ENCODE measurements at regions not wholly inside any gene's neighbourhood (a gene's known extent, or its start where the extent isn't known, plus 50 kb on each side); places are given as distances from the start of the nearest gene placed in this dataset.
A peak's percentile ranks its signal among the peaks of the same experiment; 100 is the strongest.
"Not testable (repeated sequence)": the region's sequence is repeated elsewhere in the genome, so short reads cannot be mapped to it uniquely, and the experiment has no call there.

DNA sequence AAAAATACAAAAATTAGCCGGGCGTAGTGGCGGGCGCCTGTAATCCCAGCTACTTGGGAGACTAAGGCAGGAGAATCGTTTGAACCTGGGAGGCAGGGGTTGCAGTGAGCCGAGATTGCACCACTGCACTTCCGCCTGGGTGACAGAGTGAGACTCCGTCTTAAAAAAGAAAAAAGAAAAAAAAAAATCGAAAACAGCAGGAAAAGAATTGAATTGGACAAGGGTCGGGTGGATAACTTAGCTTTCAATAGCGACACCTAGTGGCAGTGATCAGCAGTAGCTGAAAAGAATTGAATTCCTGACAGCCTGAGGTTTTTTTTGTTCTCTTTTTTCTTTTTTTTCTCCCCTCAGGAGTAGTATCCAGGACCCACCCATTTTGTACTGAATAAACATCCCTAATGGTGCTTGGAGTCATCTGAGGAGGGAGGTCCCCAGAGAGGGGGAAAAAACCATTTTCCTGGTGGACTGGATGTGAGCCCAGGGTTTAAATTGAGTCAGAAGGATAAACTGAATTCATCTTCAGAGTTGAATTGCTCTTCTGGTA lies 55.1 kb downstream of the CYCS start:
- DNase-seq = peak; percentile 73

DNA sequence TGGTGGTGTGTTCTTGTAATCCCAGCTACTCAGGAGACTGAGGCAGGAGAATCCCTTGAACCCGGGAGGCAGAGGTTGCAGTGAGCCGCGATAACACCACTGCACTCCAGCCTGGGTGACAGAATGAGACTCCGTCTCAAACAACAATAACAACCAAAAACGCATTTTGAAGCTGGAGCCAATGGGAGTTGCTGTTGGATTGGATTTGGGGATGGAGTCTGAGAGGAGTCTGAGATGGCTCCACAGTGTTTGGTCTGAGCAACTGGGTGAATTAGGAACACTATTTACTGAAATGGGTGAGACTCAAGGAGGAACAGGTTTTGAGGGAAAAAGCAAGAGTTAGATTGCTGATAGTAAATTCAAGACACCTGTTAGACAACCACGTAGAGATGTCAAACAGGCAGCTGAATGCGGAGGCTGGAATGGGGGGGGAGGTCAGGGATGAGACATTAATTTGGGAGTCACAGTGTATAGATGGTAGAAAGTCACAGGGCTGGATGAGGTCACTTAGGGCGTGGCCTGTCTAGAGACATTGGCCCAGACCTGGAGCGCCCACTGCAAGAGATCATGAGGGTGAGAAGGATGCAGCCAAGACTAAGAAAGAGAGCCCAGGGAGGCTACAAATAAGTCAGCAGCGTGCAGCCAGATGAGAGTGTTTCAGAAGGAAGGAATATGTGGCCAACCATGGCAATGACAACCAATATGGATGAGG lies 56.4 kb downstream of the CYCS start:
- no peak for DNase-seq

DNA sequence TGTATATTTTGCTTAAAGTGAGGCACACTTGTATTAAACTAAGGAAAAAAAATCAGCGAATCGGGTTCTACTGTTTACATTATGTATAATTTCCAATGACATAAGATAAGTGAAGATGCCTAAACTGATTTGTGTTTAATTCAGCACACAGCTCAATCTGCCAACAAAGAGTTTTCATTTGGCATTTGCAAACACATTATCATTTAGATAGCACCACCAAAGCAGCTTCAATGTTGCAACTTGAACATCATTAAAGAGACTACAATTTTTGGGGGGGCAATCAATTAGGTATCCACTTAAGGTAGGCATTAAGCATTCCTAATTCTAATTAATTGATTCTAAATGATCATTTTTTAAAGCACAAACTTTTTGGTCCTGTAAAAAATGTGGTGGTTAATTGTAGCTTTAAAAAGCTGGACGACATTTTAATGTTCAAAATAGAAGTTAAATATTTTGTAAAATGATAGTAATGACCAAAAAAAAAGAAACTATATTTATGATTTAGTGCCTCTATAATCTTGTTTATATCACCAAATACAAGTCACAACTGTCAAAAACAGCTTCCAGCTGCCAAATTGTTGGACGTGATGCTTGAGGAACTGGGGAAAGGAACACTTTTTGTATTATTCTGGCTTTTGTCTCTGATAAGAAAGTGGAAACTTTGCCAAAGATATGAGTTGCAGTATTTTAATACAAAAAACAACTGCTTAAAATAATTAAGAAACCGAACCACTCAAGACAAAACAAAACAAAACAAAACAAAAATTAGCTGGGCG lies 57.1 kb downstream of the CYCS start:
- no peak for DNase-seq

DNA sequence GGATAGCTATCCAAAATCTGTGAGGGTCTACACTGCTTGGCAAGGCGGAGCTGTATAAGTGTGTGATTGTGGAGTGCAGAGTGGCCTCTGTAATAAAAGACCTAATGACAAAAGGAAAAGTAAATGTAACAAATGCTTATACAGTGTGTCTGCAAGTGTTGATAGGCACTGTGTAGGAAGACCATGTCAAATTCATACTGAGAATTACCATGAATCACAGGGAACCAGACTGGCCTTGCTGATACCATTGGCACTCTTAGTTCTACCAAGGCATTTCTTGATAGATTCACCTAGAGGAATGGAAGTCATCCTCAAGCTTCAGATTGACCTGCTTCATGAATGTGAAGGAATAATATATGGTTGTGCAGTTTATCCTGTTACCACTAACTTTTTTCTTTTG lies 58.8 kb downstream of the CYCS start:
- DNase-seq = no peak

DNA sequence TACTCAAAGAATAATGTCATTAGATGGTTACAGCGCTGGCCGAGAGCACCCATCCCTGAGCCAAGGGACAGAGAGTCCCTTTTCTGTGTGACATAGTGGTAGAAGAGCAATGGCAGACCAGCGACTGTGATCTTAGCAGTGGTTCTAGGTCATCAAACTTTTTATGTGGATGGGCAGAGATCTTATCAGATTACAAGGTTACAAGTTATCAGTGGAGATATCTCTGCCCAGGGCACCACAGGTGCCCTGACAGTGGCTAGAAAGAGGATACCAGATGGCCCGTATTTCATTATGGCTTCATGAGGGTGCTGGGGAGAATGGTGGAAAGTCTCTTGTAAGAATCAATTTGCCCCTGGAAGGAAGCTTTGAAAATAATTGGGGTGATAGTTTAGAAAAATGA lies 62.7 kb downstream of the CYCS start:
- no peak for DNase-seq

DNA sequence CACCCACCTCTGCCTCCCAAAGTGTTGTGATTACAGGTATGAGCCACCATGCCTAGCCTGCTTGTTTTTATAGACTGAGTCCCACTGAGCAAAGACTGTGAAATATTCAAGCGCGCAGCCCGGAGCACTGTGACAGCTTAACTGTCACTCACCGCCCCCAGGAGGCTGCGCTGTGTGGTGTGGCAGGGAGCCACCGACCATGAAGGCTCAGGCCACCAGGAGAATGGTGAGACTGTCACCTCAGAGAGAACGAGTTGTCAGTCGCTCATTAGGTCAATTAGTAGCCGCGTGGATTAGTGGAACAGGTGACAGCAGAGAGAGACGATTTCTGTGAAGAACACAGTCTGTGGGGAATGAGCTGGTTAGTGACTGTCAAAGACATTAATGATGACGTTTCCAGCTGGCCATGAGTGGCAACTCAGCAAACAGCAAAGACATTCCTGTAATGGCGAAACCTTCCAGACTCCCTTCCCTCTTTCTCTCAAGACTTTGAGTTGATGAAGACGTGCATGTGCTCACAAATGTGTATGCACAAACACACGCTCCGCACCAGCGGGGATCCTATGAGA lies 64.5 kb downstream of the CYCS start:
- DNase-seq = no peak

DNA sequence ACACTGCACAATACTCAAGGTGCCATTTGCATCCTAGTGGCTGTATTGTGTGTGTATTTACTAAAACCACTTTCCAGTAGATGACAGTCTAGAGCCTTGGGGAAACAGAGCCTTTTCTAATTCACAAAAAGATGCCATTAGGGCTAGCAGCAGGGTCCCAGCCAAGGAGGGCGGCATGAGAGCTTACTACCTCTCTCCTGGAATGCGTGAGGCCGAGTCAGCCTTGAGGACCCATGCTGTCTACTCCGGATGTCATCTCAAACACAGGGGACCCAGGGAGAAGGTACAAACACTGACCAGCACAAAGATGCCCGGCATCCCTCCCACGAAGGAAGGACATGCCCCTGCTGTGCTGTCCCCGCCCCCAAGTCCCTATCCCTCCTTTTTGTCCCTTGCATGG lies 65.5 kb downstream of the CYCS start:
- no peak for DNase-seq

DNA sequence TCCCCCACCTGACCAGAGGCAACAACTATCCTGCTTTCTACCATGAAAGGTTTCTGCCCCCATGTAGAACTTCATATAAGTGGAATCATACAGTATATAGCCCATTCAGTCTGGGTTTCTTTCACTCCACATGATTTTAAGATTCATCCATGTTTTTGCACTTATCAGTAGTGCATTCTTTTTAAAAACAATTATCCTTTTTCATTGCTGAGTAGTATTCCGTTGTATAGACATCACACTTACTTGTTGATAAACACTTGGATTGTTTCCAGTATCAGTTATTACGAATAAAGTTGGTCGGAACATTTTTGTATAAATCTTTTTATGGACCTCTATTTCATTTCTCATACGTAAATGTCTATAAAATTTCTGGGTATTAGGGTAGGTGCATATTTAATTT lies 68.7 kb downstream of the CYCS start:
- no peak for DNase-seq

DNA sequence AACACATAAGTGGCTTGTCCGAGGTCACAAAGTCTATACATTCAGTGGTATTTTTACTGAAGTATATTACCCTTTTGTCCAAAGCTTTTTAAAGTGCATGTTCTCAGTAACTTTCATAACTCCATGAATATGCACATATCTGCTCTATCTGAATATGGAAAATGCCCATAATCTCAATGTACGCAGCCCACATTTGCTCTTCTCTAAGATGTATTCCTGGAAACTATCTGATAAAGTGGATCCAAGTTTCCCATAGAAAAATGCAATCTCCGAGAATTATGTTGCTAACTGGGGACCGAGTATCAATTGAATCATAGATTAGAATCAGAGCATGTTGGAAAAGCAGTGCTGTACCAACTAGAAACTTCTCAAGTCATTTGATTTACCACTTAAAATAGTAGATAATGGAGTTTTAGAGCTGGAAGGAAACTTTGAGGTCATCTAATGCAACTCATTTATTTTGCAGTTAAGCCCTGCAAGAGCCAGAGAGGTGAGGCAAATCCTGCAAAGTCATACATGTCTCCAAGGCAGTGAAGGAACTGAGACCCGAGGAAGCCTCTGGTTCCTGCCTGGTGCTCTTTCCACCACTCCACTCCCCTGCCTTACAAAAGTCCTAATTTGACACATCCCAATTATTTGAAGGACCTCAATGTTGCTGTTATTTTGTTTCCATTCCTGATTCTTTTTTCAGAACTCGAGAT lies 69.4 kb downstream of the CYCS start:
- DNase-seq = no peak

DNA sequence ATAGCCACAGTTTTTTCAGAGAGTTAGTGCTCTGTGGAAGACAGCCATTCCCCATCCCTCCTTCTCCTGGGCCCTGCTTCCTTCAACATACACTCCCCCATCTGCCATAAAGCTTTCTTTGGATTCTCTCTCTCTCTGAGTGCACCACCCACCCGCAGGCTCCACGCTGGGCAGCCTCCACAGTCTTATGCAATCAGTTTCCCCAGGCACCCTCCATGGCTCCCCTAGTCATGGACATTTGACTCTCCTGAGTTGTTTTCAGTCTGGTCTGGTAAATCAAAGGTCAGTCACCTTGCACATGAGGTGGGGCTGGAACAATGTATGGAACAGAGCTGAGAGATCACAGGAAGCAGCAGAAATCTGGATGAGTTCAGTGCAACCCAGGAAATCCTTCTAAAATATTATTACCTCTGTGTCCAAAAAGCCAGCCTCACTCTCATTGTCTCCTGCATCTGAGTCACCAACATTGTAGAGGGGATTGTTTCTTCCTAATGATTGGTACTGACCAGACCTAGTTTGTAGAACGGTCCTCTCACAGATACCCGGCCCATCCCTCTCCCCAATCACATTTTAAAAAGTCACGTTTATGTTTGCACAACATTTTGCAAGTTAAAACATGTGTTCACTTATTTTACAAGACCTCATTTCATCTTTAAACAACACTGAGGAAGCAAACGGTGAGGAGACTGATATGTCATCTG lies 70.1 kb downstream of the CYCS start:
- DNase-seq = no peak

DNA sequence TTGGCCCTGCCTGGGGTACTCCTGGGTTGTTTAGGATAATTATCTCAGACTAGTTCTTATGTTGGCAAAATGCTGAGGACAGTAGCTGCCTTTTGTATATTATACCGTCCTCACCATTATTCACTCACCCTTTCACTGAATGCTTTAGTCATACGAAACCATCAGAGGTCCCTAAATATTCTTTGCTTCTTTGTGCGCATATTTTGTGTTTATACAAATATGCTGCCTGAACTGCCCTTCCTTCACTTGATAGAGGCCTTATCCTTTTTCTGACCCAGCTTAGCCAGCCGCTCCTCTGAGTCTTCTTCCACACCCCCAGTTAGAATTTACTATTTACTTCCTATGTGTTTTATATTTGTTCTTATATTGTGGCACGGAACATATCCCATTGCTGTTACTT lies 70.2 kb upstream of the OSBPL3 start:
- DNase-seq = no peak

DNA sequence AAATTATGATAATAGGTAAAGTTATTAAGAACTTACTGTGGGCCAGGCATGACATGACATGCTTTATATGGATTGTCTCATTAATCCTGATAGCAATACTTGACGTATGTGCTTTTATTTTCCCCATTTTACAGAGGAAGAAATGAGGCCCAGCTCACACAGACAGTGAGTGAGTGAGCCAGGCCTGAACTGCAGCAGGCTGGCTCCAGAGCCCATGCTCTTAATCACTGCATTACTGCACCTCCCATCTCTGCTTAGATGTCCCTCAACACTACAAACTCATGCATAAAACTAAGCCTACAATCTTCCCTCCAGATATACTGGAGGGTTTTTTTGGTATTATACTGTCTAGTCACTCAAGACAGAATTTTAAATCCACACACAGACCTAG lies 68.5 kb upstream of the OSBPL3 start:
- DNase-seq = no peak

DNA sequence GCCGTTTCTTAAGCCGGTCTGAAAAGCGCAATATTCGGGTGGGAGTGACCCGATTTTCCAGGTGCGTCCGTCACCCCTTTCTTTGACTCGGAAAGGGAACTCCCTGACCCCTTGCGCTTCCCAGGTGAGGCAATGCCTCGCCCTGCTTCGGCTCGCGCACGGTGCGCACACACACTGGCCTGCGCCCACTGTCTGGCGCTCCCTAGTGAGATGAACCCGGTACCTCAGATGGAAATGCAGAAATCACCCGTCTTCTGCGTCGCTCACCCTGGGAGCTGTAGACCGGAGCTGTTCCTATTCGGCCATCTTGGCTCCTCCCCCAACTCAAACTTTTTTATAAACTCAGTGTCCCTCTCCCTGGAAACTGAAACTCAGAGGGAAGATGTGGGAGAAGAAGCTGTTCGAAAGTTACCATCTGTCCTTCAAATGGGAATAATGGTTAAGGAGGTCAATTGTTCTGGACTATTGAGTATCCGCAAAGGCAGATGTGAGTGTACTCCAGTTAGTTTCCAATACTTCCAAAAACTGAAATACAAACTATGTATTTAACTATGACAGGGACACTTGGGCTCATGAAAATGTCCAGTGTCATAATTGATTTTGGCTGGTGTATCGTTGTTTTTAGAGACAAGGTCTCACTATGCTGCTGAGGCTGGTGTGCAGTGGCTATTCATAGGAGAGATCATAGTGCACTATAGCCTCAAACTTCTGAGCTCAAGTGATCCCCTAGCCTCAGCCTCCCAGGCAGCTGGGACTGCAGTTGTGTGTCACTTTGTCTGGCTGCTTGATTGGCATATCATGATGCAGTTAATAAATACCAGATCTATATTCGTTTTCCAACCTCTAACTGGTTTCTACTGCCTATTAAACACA lies 67.8 kb upstream of the OSBPL3 start:
- not testable (repeated sequence) for DNase-seq

DNA sequence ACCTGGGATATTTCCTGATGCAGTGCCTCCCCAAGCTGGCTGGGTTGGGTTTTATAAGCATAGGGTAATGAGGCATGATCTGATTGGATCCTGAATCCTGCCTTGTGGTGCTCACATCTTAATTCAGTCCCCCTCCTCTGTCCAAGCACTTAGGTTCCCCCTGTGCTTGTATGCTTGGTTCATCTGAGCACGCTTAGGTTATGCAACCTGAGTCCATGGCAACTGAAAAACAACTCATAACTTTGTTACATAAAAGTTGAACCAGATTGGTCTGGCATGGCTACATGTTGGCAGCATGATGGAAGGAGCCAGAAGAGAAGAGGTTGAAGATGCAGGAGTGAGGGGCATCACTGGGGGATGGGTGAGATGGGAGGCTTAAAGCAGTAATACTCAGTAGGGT lies 57.3 kb upstream of the OSBPL3 start:
- DNase-seq = no peak

DNA sequence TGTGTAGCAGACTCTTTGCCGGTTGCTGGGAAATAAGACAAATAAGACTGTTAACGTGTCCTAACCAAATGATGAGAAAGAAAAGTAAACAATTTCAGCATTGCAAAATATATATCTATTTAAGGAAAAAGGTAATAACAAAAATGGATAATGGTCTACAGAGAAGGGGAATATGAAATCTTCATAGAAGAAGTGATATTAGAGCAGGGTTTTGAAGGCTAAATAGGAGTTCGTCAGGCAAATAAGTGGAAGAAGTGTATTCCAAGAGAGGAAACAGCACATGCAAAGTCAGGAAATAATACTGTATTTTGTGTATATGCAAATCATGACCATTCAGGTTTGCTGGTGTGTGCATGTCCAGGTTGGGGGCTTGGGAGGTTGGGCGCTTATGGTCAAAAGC lies 55.3 kb upstream of the OSBPL3 start:
- DNase-seq = no peak

DNA sequence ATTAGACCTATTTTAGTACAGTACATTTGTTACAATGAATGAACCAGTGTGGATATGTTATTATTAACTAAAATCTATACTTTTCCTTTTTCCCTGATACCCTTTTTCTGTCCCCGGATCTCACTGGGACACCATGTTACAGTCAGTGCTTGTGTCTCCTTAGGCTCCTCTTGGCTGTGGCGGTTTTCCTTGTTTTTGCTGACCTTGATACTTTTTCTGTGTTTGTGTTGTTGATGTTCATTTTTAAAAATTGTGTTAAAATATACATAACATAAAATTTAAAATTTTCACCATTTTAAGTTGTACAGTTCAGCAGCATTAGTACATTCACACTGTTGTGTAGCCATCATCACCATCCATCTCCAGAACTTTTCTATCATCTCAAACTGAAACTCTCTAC lies 54.2 kb upstream of the OSBPL3 start:
- DNase-seq = no peak

DNA sequence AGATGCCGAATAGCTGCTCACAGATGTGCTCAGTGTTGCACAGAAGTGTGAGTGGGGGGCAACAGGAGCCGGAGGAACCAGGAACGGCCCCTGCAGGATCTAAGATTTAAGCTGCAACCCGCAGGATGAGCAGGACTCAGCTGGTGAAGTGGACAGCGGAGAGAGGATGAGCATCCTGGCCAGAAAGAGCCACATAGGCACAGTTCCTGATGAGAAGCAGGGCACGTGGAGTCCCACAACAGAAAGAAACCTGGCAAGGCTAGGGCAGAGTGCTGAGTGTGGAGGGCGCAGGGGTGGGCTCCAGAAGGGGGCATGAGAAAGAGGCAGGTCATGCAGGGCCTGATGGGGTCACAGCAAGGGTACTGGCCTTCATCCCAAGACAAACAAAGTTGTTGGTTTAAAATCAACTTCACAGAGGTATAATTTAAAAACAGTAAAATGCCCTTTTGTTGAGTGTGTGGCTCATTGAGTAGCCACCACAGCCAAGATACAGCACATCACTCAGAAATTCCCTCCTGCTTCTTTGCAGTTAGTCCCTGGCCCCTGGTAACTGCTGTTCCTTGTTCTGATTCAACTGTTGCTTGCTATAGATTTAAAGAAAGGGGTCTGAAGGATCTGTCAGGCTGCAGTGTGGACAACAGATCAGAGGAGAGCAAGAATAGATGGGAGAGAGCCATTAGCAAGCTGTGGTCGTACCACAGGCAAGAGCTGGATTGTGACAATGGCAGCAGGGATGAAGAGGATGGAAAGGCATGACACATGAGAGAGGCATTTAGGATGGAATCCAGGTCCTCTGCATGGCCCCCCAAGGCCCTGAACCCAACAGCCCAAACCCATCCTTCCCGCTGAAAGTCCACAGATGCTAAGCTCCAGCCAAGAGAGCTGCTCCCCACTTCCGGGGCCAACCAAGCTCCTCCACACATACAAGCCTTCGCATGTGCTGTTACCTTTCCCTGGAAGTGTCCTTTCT lies 53.1 kb upstream of the OSBPL3 start:
- DNase-seq = no peak

DNA sequence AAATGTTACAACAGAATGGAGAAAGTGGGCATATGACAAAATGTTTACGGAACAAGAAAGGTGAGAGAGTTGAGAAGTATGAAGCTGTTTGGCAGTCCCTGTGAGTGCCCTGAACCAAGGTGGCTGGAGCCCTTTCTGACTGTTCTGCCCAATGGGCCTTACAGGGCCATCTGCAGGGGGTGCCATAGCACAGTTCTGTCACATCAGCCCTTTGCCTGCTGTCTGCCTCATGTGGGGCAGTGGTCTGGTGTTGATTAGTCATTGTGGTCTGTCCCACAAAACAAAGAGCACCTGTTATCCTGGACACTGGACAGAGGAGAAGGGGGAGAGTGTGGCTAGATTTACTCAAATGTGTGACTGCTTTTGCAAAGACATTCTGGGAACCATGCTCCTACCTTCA lies 51.5 kb upstream of the OSBPL3 start:
- no peak for DNase-seq

DNA sequence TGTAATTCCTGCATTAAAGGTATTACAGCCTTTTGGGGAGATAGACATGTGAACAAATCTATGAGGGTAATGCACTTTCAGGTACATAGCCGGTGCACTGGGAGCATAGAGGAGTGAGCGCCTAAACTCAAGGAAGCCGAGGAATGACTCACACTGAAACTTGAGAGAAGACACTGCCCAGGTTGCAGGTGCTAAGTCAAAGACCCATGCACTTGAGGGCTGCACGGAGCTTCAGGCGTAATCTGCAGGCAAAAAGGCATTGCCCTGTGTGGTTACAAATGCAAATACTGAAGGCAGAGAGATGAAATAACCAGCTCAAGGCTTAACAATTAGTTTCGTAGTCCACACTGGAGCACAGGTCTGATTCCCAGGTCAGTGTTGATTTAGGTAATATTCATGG lies 51.0 kb upstream of the OSBPL3 start:
- DNase-seq = no peak

Data from T1000 (cell line).